ENCODE measurements at regions not wholly inside any gene's neighbourhood (a gene's known extent, or its start where the extent isn't known, plus 50 kb on each side); places are given as distances from the start of the nearest gene placed in this dataset.

DNA sequence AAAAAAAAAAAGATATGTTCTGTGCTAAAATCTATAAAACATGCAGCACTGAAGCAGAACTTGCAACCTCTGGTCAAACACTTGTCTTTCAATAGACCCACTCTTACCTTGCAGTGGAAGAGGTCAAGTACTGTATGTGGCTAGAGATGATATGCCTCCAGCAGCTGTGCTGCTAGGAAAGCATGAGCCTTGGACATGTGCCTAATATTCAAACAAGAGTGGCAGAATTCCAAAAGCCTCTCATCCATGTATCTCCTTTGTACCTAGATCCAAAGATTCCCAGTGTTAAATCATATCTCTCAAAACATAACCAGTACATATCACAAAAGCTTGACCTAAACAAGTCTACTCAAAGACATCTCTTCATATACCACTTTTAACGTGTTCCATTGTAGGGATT is 105.0 kb upstream of the CPNE8 start:
- TF ChIP-seq CTCF (IDR thresholded peaks at IDR 0.05), result no peak
- TF ChIP-seq POLR2A (IDR thresholded peaks at IDR 0.05), result no peak
